GM20000 (cell line): ENCODE measurements at regions not wholly inside any gene's neighbourhood (a gene's known extent, or its start where the extent isn't known, plus 50 kb on each side); places are given as distances from the start of the nearest gene placed in this dataset.

Experiments used
- DNase-seq: peaks from one replicate; pipeline ENCODE4 v3.0.0; 2012; ENCODE audit warnings: low spot score
- CTCF ChIP-seq: IDR thresholded peaks from 2 replicates; pipeline ENCODE4 v1.5.1; 2012; ENCODE audit warnings: mild to moderate bottlenecking, control low read depth; ENCODE audit errors: extremely low read depth, missing control alignments

- no peak for TF ChIP-seq CTCF
- no peak for DNase-seq
These were observed 247.4 kb downstream of the CDH9 start for GRCh38 chr5:26791021-26791420.

- no peak for TF ChIP-seq CTCF
- no peak for DNase-seq
These were observed 275.2 kb downstream of the CDH9 start for GRCh38 chr5:26763215-26763614.

GRCh38 chr5:26761446-26761845 lies 276.9 kb downstream of the CDH9 start:
- no peak for DNase-seq
- TF ChIP-seq CTCF: no peak

- DNase-seq: no peak
These were observed 277.3 kb downstream of the CDH9 start for GRCh38 chr5:26761045-26761444.

GRCh38 chr5:26757941-26758340 lies 280.4 kb downstream of the CDH9 start:
- no peak for TF ChIP-seq CTCF
- DNase-seq: no peak

More at GRCh38 chr5:26761045-26761444, 277.3 kb downstream of the CDH9 start:
- TF ChIP-seq CTCF: no peak

GRCh38 chr5:26749829-26750228 lies 288.6 kb downstream of the CDH9 start:
- no peak for TF ChIP-seq CTCF

GRCh38 chr5:26740182-26740581 lies 298.2 kb downstream of the CDH9 start:
- DNase-seq: no peak
- TF ChIP-seq CTCF: no peak

More at GRCh38 chr5:26749829-26750228, 288.6 kb downstream of the CDH9 start:
- no peak for DNase-seq
